GM19324 (cell line): ENCODE measurements at regions not wholly inside any gene's neighbourhood (a gene's known extent, or its start where the extent isn't known, plus 50 kb on each side); places are given as distances from the start of the nearest gene placed in this dataset.

ENCODE experiments used
- ATAC-seq: cut with Tn5 transposase; IDR thresholded peaks from one replicate; pipeline ENCODE4 v1.9.1; 2021; ENCODE audit warnings: mild to moderate bottlenecking, moderate library complexity; ENCODE audit not compliant: unreplicated experiment, low FRiP score

DNA sequence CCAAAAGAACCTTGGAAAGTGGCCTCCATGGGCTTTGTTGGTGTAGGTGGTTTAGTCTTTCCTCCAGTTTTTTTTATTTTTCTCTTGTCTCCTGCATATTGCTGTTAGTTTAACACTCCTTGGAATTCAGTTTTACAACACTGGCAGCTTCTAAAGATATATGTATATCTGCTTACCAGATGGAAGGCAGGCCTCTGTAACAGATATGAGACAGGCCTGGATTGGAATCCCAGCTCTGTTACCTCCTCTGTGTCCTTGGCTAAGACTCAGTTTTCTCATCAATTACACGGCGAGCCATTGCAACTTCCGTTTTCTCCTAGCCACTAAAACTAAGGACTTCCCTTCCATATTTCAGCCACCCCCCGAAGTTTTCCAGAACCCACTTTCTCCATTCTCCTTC, 133.4 kb upstream of the SMAD1 start:
- no peak for ATAC-seq

DNA sequence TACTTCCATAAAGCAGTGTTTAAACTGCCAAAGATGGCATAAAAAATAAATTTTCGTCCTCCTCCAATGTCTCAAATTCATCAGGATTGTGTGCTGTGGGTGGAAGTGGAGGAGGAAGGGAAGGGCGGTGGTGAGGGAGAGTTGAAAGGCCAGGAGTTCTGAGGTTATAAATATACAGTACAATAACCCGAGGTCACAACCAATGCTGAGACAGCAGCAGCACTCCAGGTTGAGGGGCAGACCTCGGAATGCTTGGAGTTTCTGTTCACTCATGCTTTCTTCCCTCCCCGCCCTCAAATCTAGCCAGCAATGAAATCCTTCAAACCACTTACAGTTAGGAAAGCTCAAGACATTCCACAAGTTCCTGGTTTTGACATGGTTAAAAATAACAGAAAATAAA, 134.0 kb upstream of the SMAD1 start:
- no peak for ATAC-seq

DNA sequence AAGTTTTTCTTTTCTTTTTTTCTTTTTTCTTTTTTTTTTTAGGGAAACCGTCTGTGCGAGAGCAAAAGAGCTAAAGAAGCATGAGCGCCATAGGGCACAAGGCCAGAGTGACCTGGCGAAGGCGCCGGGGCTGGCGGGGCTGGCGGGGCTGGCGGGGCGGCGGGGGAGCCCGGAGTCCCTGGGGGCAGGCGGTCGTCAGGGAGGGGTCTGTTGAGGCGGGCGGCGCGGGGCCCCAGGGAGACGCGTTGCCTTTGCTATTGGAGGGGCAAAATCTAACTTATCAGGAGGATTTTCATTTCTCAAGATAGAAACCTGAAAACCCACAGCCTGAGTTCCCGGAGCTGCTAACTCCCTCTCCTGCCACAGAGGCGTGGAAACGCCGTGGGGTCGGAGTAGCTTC, 135.6 kb upstream of the SMAD1 start:
- ATAC-seq = no peak

DNA sequence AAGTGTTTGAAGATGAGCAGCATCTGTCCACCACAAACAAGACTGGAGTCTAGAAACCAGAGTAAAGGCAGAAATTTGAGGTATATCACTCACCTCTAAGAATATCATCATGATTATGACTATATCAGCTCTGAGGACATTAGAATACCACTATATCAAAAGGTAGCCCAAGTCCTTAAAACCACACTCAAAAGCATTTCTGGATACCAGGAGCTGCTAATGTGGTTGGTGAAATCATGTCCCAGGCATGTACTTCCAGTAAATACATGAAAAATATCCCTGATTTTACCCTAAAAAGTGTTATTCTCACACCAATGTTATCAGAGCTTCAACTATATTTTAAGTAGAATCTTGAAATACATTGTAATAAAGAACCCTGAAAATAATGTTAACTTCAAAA, 136.3 kb upstream of the SMAD1 start:
- no peak for ATAC-seq

DNA sequence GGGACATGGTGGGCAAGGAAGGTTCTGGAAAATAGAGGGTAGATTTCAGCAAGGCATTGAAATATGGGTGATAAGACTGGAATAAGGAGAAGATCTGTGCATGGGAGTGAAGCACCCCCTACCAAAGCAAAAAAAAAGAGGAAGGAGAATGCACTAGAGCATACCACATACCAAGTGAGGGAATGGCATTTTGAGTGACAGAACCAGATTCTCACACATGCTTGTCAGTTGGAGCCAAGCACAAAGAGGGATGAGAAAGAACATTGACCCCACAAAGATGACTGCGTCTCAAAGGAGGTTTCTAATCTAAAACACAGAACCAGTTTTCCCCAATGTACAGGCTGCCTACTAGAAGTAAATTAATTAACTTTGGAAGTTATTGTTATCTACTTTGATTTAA, 140.3 kb upstream of the SMAD1 start:
- no peak for ATAC-seq

DNA sequence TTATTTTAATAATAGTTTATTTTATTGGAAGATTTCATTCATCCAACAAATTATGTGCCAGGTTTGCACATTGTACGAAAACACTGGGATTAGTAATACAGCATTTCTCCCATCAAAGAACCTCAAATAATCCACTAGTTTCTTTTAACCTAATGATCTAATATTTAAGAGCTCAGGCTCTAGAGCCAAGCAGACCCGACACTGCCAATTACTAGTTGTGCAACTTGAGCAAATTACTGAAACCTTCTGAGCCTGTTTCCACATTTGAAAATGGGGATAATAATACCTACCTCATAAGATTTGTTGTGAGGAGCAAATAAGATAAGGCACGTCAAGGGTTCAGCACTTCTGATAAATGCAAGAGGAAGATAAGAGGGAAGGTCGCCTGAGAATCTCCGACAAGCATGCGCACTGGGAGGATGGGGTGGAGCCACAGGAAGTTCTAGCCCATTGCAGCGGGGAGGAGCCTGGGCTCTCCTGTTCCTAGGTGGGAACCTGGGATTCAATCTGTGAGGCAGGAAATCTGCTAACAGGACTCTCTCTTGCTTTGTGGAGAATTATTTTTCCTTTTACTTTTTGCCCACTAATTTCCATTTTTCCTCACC, 141.5 kb upstream of the SMAD1 start:
- ATAC-seq = no peak

DNA sequence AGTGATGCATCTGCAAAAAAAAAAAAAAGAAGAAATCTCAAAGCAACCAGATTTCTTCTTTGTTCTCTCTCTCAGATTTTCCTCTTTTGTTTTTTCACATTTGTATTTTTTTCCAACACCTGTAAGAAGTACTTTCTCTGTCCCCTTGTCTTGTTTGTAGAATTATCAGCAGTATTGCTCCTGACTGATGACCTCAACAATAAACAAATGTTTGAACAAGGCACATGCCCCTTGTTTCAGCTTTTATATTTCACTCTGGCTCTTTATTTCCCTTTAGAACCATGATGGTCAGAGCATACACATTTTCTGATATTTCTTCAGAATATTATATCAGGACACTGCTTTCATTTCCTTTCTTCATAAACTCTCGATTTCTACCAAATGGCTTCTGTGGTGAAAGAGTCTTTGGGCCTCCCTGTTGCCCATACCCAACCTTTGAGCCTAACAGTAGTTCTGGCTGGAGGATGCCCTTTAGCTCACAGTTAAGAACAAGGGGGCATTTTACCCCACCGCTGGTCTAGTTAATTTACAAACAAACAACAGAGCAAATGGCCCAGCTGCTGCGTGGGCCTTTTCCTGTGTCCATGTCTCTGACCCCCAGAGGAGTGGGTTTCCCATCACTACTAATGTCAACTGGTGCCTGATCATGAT, 142.5 kb upstream of the SMAD1 start:
- no peak for ATAC-seq

DNA sequence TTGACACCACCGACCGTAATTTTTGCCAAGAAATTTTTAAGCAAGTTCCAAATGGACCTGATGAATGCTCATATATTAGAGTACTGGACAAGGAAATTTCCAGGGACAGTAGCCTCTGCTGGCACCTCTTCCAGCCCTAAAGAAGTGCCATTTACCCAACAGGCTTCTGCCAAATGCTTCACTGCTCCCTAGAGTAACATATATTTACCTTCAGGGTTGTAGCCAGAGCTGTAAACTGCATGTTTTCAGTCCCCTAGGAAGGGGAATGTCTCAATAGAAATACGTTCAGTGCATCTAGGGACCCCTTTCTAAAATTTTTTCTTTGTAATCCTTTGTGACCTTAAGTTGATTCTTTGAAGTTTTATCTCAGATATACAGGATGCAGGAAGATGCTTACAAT, 143.1 kb upstream of the SMAD1 start:
- no peak for ATAC-seq

DNA sequence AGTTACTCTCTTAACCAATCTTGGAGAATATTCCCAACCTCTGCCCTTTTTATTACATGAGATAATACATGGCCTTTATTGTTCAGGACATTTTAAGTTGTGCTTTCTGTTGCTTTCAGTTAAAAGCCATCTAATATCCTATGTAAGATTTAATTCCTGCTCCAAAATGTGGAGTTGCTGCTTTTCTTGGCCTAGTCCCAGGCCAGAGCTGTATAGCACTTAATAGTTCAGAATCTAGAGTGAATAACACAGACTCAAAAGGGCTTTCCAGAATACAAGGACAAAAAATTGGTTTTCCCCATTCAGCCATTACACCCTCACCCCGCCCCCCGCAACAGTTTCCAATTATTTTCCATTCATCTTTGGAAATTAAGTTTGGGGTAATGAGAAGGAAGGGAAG, 144.3 kb upstream of the SMAD1 start:
- ATAC-seq = no peak

DNA sequence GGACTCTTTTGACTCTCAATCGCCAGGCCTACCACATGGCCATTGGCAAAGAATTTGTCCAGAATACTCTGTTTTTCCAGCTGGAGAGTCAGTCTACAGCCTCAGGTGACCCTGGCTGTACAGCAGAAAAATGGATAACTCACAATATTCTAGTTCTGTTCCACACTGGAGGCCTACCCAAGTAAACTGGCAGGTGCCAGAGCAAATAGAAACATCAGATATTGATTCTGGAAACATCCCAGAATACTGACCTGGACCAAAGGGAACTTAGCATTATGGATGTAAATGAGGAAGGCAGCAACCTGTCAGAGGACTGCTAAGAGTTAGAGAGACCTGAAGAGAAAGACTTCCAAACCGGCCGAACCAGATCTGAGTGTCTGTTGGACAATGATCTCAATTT, 147.9 kb upstream of the SMAD1 start:
- no peak for ATAC-seq

DNA sequence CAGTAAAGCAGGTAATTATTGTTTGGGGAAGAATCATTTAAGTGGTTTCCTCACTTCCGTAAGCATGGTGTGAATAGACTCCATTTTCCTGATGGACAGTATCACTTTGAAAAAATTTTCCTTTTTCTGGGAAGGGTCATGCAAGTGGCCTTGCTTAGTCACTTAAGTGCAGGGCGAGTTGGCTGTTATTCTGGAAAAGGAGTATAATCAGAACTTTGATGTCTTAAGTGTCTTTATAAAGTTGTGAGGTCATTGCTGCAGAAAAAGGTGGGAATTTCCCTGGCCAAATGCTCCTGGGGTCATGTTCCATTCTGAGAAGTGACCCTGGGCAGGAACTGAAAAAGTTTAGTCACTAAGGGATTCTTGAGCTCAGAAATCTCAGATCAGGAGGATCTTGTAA, 146.1 kb upstream of the OTUD4 start:
- ATAC-seq = no peak

DNA sequence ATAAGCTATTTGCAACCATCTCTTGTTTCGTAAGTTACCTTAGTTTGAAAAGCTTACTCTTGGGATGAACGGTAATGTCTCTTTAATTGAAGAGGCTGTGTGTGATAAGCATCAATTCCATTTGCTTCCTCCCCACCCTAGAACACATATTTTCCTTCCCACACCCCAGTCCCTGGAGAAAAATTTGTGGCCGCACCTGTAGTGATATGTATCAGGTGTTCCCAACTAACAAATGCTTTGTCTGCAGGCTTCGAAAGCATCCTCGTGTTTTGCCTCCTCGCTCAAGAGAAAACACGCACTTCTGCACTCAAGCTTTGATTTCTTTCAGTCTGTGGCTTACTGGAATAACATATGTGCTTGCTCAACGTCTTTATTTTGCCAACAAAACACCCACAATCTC, 143.8 kb upstream of the OTUD4 start:
- ATAC-seq = no peak

DNA sequence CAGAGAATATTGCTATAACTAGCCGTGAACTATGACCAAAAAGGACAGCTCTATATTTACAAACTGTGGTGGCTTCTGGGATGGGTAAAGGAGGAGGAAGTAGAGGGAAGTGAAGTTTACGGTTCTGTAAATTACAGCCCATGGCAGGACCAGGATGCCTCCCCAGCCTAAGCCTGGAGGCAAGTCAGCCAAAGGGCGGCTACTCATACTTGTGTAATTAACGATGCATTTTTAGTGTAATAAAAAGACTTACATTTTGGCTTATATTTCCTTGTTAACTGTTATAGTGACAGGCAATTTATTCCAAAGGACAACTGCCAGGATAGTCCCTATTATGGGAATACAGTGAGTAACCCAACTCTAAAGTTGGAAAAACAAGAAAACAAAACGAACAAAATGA, 139.9 kb upstream of the OTUD4 start:
- no peak for ATAC-seq

DNA sequence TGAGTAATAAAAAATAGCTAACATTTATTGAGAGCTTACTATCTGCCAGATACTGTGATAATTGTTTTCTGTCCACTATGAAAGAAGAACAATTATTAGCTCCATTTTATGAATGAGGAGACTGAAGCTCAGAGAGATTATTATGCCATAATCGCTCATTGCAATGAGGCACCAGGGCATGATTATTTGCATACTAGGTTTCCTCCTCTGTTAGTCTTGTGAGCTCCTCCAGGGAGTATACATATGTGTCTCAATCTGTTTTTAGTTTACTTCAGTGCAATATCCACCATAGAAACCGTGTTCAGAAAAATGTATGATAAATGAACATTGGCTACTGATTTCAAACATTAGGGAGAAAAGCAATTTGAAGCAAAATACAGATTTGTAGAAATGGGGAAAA, 139.4 kb upstream of the OTUD4 start:
- no peak for ATAC-seq

DNA sequence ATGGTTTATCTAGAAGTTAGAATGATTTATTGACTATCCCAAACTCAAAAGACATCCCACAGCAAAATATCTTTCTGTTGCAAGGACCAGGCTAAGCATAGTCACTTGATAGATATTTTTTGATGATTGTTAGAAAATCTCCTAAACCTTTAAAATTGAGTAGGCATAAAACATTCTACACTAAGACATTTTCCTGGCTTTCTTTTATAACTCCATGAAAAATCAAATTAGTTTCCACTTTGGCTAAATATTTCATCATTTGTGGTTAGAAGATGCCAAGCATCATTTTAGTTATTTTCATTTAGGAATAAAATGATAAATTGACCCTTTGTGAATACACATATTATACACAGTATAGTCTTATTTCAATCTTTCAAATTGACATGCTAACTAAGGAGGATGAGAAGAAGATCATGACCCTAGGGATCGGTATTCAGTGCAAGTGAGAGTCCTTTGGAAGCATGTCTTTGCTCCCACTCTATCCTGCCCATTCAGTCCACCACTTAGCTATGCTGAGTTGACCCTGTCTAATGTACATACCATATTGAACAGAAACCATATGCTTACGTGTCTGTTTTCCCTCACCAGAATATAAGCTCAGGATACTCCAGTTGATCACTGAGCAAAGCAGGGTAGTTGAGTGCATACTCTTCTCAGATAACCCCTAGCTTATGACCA, 136.6 kb upstream of the OTUD4 start:
- ATAC-seq = no peak

DNA sequence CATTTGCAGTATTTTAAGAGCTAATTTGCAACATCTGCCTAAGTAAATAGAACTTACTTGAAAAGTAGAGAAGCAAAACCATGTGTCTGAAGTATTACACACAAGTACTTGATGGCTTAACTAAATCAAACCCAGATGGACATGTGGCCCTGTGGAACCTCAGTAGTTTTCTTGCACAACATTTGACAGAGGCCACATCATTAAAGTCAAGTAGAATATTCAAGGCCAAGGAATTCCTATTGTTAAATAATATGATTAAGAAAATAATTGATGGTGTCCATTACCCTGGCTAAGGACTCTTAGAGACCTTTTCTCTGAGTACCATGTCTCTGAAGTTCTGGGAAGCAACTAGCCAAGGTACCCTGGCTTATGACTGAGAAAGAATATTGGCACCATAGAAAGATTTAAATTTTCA, 135.4 kb upstream of the OTUD4 start:
- no peak for ATAC-seq

DNA sequence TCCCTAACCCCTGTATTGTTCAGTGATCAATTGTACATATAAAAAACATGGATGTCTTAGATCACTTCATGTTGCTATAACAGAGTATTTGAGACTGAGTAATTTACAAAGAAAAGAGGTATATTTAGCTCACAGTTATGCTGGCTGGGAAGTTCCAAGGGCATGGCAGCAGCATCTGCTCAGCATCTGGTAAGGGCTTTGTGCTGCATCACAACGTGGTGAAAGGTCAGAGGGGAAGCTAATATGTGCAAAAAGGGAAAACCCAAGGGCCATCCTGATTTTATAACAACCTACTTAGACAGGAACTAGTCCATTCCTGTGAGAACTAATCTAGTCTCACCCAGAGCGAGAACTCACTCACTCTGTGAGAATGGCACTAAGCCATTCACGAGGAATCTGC, 128.2 kb upstream of the OTUD4 start:
- no peak for ATAC-seq

DNA sequence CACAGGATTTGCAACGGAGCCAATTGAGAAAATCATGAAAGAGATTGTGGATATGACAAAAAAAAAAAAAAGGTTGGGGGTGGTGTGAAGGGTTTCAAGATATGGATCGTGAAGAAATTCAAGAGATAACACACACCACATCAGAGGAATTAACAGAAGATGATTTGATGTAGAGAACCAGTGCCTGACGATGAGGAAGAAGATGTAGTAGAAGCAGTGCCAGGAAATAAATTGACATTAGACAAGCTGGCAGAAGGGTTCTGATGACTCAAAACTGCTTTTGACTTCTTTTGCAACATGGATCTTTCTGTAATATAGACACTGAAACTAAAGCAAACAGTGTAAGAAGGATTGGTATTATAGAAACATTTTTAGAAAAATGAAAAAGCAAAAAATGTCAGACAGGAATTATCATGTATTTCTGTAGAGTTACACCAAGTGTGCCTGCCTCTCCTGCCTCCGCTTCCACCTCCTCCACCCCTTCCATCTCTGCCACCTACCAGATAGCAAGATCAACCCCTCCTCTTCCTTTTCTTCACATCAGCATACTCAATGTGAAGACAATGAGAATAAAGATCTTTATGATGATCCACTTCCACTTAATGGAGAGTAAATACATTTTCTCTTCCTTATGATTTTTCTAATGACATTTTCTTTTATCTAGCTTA, 127.5 kb upstream of the OTUD4 start:
- ATAC-seq = no peak

DNA sequence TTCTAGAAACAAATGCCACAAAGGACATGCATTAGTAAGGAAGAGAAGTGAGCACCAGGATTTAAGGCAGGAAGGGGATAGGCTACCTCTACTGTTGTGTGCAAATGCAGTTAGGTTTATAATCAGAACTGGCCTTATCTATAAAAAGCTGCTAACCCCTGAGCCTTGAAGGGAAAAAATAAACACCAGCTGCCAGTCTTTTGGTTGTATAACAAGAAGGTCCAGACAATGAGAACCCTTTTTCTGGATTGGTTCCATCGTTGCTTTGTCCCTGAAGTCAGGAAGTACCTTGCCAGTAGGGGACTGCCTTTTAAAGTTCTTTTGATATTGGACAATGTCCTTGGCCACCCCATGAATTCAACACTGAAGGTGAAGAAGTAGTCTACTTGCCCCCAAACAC, 126.7 kb upstream of the OTUD4 start:
- no peak for ATAC-seq

DNA sequence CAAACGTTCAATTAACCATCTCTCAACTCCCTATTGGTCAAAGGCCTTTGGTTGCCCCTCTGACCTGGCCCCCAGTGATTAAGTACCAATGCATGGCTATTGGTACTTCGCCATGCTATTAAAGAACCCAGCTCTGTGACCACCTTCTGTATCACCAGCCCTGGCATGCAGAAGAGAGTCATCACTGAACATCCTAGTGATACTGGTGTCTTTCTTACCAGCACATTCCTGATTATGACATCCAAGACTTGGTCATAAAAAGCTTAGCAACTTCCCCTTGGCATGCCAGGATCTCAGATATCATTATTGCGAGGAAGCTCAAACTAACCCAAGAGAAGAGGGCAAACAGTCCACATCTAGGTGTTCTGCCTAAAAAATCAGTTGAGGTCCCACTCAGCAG, 122.3 kb upstream of the OTUD4 start:
- ATAC-seq = no peak

DNA sequence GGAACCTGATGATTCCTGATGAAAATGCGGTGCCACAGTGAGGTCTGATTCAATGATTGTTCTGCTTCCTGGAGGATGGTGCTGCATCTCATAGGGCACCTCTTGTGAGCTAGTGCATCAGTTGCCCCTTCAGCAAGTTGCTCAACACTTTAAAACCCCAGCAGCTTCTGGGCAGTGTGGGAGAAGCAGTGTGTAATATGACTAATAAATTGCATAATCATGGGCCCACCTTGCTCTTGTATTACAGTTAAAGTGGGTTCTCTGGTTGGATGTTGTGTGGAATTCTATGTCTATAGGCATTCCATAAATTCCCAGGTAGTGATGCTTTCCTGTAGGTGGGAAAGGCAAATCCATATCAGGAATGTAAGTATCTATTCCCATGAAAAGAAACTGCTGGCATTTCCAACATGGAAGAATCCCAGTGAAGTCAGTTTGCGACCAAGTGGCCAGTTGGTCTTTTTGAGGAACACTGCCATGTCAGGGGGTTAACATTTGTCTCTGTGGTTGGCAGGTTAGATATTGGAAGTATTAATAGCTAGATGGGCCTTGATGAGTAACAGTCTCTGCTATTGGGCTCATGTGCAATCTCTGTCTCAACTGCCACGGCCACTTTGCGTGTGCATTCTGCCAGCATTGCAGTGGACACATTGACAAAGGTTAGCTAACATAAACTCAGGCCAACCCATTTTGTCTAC, 121.1 kb upstream of the OTUD4 start:
- no peak for ATAC-seq
